HepG2 (cell line): ENCODE measurements at regions not wholly inside any gene's neighbourhood (a gene's known extent, or its start where the extent isn't known, plus 50 kb on each side); places are given as distances from the start of the nearest gene placed in this dataset.
A peak's percentile ranks its signal among the peaks of the same experiment; 100 is the strongest.

Experiments
- ATAC-seq: fragments of 200-7000 bp; cut with Tn5 transposase; 3 replicates; pipeline ENCODE4 v1.9.1; 2020; ENCODE audit warnings: mild to moderate bottlenecking, moderate library complexity
- BruUV-seq: library from RNA; stranded (reverse); fragments of 400-500 nt; replicated peaks from 2 replicates; lab custom pipeline; 2021; lab: Mats Ljungman, UMichigan
- CTCF ChIA-PET: fragments of 300-600 bp; formaldehyde crosslinking; extraction: SDS; loops from one replicate; lab custom pipeline; 2021; ENCODE audit warnings: low total read pairs, inconsistent platforms, low intra/inter-chr PET ratio; lab: Yijun Ruan, JAX
- POLR2A ChIA-PET: fragments of 350-600 bp; sonication (Branson Sonifier 250); formaldehyde crosslinking; loops from one replicate; lab custom pipeline; 2020; ENCODE audit warnings: antibody characterized with exemption, inconsistent platforms; lab: Yijun Ruan, JAX
- DNase-seq: peaks from one replicate; pipeline ENCODE4 v3.0.0-alpha.2; 2015; ENCODE audit warnings: low spot score
- FAIRE-seq: peaks from 3 replicates; lab custom pipeline; 2011; peaks lifted over from hg19 to GRCh38; lab: Jason Lieb, UNC
- H2AFZ ChIP-seq: one replicate; pipeline ENCODE4 v1.6.1; 2011; ENCODE audit warnings: low read length, inconsistent platforms
- H3K27ac ChIP-seq: fragments of 300-600 bp; 3 replicates; pipeline ENCODE4 v1.8.0; 2011; ENCODE audit warnings: mixed run types, mild to moderate bottlenecking, mixed read lengths, low read length, inconsistent platforms; ENCODE audit not compliant: insufficient read depth; ENCODE audit errors: extremely low read length
- H3K27me3 ChIP-seq, 2 experiments: fragments of 200-600 bp in 1 of 2; 2 replicates in 1 of 2; 3 replicates in 1 of 2; pipeline versions ENCODE4 v1.6.0 to v1.8.0; 2011; ENCODE audit warnings: low read length in 2 of 2, mild to moderate bottlenecking in 2 of 2, moderate library complexity in 2 of 2, inconsistent platforms in 1 of 2; ENCODE audit not compliant: insufficient read depth in 2 of 2, control insufficient read depth in 1 of 2
- H3K36me3 ChIP-seq, 2 experiments: fragments of 200-600 bp in 1 of 2; replicated peaks in 1 of 2; 2 replicates in 1 of 2; 3 replicates in 1 of 2; pipeline versions ENCODE4 v1.5.1 to v1.8.0; 2011; ENCODE audit warnings: low read length in 2 of 2, inconsistent platforms in 1 of 2; ENCODE audit not compliant: insufficient read depth in 2 of 2, control insufficient read depth in 1 of 2
- H3K4me1 ChIP-seq: 2 replicates; pipeline ENCODE4 v1.5.1; 2012; ENCODE audit warnings: low read length, inconsistent platforms; ENCODE audit not compliant: insufficient read depth
- H3K4me2 ChIP-seq: 2 replicates; pipeline ENCODE4 v1.6.0; 2011; ENCODE audit warnings: low read depth, low read length, inconsistent platforms
- H3K4me3 ChIP-seq, 3 experiments: fragments of 200-600 bp in 1 of 3; sonication (generic), shearing (Covaris generic) in 1 of 3; replicated peaks in 1 of 3; 2 replicates each; pipeline ENCODE4 v1.5.1; 2011 to 2016; ENCODE audit warnings: low read length in 3 of 3, inconsistent platforms in 2 of 3, low read depth in 2 of 3, mild to moderate bottlenecking in 2 of 3, control low read depth in 1 of 3, mixed read lengths in 1 of 3; ENCODE audit not compliant: insufficient read depth in 1 of 3
- H3K79me2 ChIP-seq: one replicate; pipeline ENCODE4 v1.6.1; 2011; ENCODE audit warnings: low read length, inconsistent platforms; ENCODE audit not compliant: insufficient read depth
- H3K9ac ChIP-seq: 2 replicates; pipeline ENCODE4 v1.6.0; 2011; ENCODE audit warnings: mild to moderate bottlenecking, low read depth, low read length, inconsistent platforms; ENCODE audit not compliant: insufficient read depth
- H3K9me3 ChIP-seq: 2 replicates; pipeline ENCODE4 v1.5.1; 2012; ENCODE audit warnings: mild to moderate bottlenecking, low read length
- H4K20me1 ChIP-seq: 2 replicates; pipeline ENCODE4 v1.6.0; 2011; ENCODE audit warnings: inconsistent platforms, mild to moderate bottlenecking, low read length, moderate library complexity; ENCODE audit not compliant: insufficient read depth
- CC2D1A ChIP-seq: sonication (generic); formaldehyde crosslinking; IDR thresholded peaks from 2 replicates; pipeline ENCODE4 v1.8.1; 2023; ENCODE audit warnings: mild to moderate bottlenecking, missing genetic modification reagents
- ONECUT2 ChIP-seq: sonication (generic); formaldehyde crosslinking; IDR thresholded peaks from 2 replicates; pipeline ENCODE4 v1.4.0; 2020; ENCODE audit warnings: missing genetic modification reagents
- THYN1 ChIP-seq: sonication (generic); formaldehyde crosslinking; IDR thresholded peaks from 2 replicates; pipeline ENCODE4 v1.8.1; 2023; ENCODE audit warnings: low read depth, mild to moderate bottlenecking, moderate library complexity, missing genetic modification reagents, borderline replicate concordance
- XBP1 ChIP-seq: sonication (generic); formaldehyde crosslinking; IDR thresholded peaks from 2 replicates; pipeline ENCODE4 v1.5.0; 2020; ENCODE audit warnings: missing genetic modification reagents
- ZNF121 ChIP-seq: sonication (generic); formaldehyde crosslinking; IDR thresholded peaks from 2 replicates; pipeline ENCODE4 v1.5.0; 2020; ENCODE audit warnings: mild to moderate bottlenecking, missing genetic modification reagents
- ZNF629 ChIP-seq: sonication (generic); formaldehyde crosslinking; conservative IDR thresholded peaks from 2 replicates; pipeline ENCODE4 v1.5.0; 2020; ENCODE audit warnings: missing genetic modification reagents
- WGBS: methylation state at CpG from one replicate; pipeline ENCODE4 v1.1.6; 2017; ENCODE audit warnings: low lambda C conversion rate; 5-methylcytosine and 5-hydroxymethylcytosine counted together
- in situ Hi-C: cut with HindIII; loops from 2 replicates; pipeline ENCODE4 v1.10.0; 2017; ENCODE audit warnings: low pct_unique_long_range_greater_than_20kb; ENCODE audit not compliant: extremely low pct_ligation_motif_present
- intact Hi-C: fragments of 100-400 bp; cut with micrococcal nuclease; formaldehyde crosslinking; loops from one replicate; pipeline ENCODE4 v1.10.0; 2022; ENCODE audit not compliant: unreplicated experiment
- TF ChIP-seq, protein P1 (sequence below): sonication (generic); formaldehyde crosslinking; IDR thresholded peaks from 2 replicates; pipeline ENCODE4 v1.4.0; 2020; ENCODE audit warnings: missing genetic modification reagents

GRCh38 chr15:63453186-63453905 is 51.0 kb upstream of the USP3 start:
- Histone ChIP-seq H3K27ac (no peak overlapping the region), H4K20me1 (no peaks in the 10 kb centered on the region), H3K4me1 (peaks cover 23% of the 10 kb centered on the region), H3K4me2 (no peak overlapping the region), H3K27me3 (no peaks in the 10 kb centered on the region; a peak in 3 of 5 replicates), H3K4me3 (no peak overlapping the region), H2AFZ (no peak overlapping the region), H3K9ac (no peak overlapping the region), H3K79me2 (no peaks in the 10 kb centered on the region), H3K9me3 (no peaks in the 10 kb centered on the region), H3K36me3 (no peaks in the 10 kb centered on the region)
- no peak for FAIRE-seq
- BruUV-seq, result no TSS peak
- POLR2A ChIA-PET, result no interaction called here
- WGBS, result 34% methylated on average over 4 of the region's 4 CpGs
- CTCF ChIA-PET, result no interaction called here
- intact Hi-C loops, result no loop called here
- ATAC-seq, result no peak
- TF ChIP-seq CC2D1A (CRISPR knock-in tag), result no peak
- TF ChIP-seq ZNF121 (CRISPR knock-in tag), result 0 out of 2 replicates have a peak, but pooled peaks have one; percentile 26
- no peak for TF ChIP-seq XBP1
- TF ChIP-seq THYN1, result no peak
- TF ChIP-seq ONECUT2 (CRISPR knock-in tag), result no peak
- in situ Hi-C loops, result no loop called here
- DNase-seq, result no peak

- TF ChIP-seq, protein P1, sequence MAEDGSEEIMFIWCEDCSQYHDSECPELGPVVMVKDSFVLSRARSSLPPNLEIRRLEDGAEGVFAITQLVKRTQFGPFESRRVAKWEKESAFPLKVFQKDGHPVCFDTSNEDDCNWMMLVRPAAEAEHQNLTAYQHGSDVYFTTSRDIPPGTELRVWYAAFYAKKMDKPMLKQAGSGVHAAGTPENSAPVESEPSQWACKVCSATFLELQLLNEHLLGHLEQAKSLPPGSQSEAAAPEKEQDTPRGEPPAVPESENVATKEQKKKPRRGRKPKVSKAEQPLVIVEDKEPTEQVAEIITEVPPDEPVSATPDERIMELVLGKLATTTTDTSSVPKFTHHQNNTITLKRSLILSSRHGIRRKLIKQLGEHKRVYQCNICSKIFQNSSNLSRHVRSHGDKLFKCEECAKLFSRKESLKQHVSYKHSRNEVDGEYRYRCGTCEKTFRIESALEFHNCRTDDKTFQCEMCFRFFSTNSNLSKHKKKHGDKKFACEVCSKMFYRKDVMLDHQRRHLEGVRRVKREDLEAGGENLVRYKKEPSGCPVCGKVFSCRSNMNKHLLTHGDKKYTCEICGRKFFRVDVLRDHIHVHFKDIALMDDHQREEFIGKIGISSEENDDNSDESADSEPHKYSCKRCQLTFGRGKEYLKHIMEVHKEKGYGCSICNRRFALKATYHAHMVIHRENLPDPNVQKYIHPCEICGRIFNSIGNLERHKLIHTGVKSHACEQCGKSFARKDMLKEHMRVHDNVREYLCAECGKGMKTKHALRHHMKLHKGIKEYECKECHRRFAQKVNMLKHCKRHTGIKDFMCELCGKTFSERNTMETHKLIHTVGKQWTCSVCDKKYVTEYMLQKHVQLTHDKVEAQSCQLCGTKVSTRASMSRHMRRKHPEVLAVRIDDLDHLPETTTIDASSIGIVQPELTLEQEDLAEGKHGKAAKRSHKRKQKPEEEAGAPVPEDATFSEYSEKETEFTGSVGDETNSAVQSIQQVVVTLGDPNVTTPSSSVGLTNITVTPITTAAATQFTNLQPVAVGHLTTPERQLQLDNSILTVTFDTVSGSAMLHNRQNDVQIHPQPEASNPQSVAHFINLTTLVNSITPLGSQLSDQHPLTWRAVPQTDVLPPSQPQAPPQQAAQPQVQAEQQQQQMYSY (CRISPR knock-in tag), result no peak
- peak; percentile 77 for TF ChIP-seq ZNF629
- peaks cover 14% of the 10 kb centered on the region for H3K4me1 ChIP-seq
- no peaks in the 10 kb centered on the region for H4K20me1 ChIP-seq
- ATAC-seq, result no peak
- no peak overlapping the region for H3K9ac ChIP-seq
- no peak overlapping the region for H3K4me2 ChIP-seq
- no peak overlapping the region for H3K27ac ChIP-seq
- 48% methylated on average over 4 of the region's 4 CpGs for WGBS
- H3K9me3 ChIP-seq, result no peaks in the 10 kb centered on the region
- H2AFZ ChIP-seq, result no peak overlapping the region
- H3K36me3 ChIP-seq, result no peaks in the 10 kb centered on the region
- no TSS peak for BruUV-seq
- no peaks in the 10 kb centered on the region for H3K79me2 ChIP-seq
- CTCF ChIA-PET, result no interaction called here
- no peak for FAIRE-seq
- POLR2A ChIA-PET, result no interaction called here
- intact Hi-C loops (no loop called here), in situ Hi-C loops (no loop called here)
- H3K4me3 ChIP-seq, result no peak overlapping the region
- no peaks in the 10 kb centered on the region; a peak in 3 of 5 replicates for H3K27me3 ChIP-seq
- no peak for DNase-seq
These were observed 49.7 kb upstream of the USP3 start for GRCh38 chr15:63454503-63455211.
